Activated CD8-positive, alpha-beta T cell treated with anti-CD3 and anti-CD28 coated beads, Interleukin-2, amount 10 ng/mL, durations not matched to agents 7 days and 5 days (primary cell): ENCODE measurements at regions not wholly inside any gene's neighbourhood (a gene's known extent, or its start where the extent isn't known, plus 50 kb on each side); places are given as distances from the start of the nearest gene placed in this dataset.

ENCODE experiments used
- ATAC-seq: fragments of 150-1000 bp; cut with Tn5 transposase; one replicate; pipeline ENCODE4 v1.10.0; 2021; ENCODE audit warnings: moderate library complexity
- CTCF ChIA-PET: fragments of 350-600 bp; sonication (Branson Sonifier 250); formaldehyde crosslinking; loops from one replicate; lab custom pipeline; 2021; ENCODE audit warnings: antibody characterized with exemption; lab: Charles Lee
- POLR2A ChIA-PET: fragments of 350-600 bp; sonication (Branson Sonifier 250); formaldehyde crosslinking; loops from one replicate; lab custom pipeline; 2021; ENCODE audit warnings: antibody characterized with exemption; lab: Charles Lee
- DNase-seq: peaks from one replicate; pipeline ENCODE4 v3.0.0-alpha.2; 2020
- H3K27ac Mint-ChIP-seq: one replicate; pipeline ENCODE4 v1.8.0; 2021; ENCODE audit warnings: mild to moderate bottlenecking, mixed read lengths
- H3K27me3 Mint-ChIP-seq: one replicate; pipeline ENCODE4 v1.8.0; 2021; ENCODE audit warnings: low read depth, mixed read lengths
- H3K36me3 Mint-ChIP-seq: one replicate; pipeline ENCODE4 v1.8.0; 2021; ENCODE audit warnings: low read depth, mixed read lengths
- H3K4me1 Mint-ChIP-seq: one replicate; pipeline ENCODE4 v1.8.0; 2021; ENCODE audit warnings: low read depth, mixed read lengths
- H3K4me3 Mint-ChIP-seq: one replicate; pipeline ENCODE4 v1.8.0; 2021; ENCODE audit warnings: mild to moderate bottlenecking, mixed read lengths
- H3K9me3 Mint-ChIP-seq: one replicate; pipeline ENCODE4 v1.8.0; 2022; ENCODE audit warnings: mixed read lengths; ENCODE audit not compliant: insufficient read depth

DNA sequence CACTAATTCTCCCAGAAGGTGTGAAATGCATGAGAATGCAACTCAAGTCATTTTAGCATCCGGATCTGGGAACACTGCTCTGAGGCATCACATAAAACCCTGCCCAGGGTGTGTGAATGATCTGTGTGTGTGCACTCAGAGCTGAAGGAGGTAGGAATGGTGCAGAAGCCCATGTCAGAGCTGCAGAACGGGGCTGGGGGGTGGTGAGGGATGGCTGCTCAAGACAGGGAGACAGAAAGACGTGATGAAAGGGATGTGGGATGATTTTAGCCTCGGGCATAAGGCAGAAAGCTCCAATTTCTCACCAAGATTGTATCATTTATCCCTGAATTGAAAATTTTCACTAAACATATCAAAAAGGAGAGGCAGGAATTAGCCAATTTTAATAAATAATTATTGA, 369.1 kb downstream of the EIPR1 start:
- no peaks in the 10 kb centered on the region for H3K36me3 Mint-ChIP-seq
- no peaks in the 10 kb centered on the region for H3K9me3 Mint-ChIP-seq
- CTCF ChIA-PET, result no interaction called here
- no peaks in the 10 kb centered on the region for H3K27me3 Mint-ChIP-seq
- POLR2A ChIA-PET, result no interaction called here
- no peak for DNase-seq
- H3K4me1 Mint-ChIP-seq, result no peaks in the 10 kb centered on the region
- no peak for ATAC-seq
- no peak overlapping the region for H3K27ac Mint-ChIP-seq
- H3K4me3 Mint-ChIP-seq, result no peak overlapping the region

DNA sequence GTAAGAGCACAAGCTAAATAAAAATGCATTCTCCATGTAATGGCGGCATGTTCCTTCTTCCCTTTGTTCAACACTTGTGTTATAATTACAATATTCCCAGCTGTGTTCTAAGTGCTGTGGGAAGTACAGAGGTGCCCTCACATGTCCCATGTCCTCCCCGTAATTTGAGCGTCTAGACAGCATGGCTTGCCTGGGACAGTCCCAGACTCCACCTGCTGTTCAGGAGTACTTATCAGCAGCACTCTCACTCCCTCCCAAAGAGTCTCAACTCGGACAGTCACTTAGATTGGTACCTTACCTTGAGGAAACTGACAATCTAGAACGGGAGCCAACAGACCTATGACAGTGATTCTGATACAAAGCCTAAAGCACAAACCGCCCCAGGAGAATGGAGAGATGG, 370.5 kb downstream of the EIPR1 start:
- Mint-ChIP-seq H3K9me3 (no peaks in the 10 kb centered on the region), H3K36me3 (no peaks in the 10 kb centered on the region), H3K27ac (no peak overlapping the region), H3K4me3 (no peak overlapping the region), H3K4me1 (no peaks in the 10 kb centered on the region), H3K27me3 (no peaks in the 10 kb centered on the region)
- POLR2A ChIA-PET, result no interaction called here
- no peak for DNase-seq
- no peak for ATAC-seq
- CTCF ChIA-PET, result no interaction called here

DNA sequence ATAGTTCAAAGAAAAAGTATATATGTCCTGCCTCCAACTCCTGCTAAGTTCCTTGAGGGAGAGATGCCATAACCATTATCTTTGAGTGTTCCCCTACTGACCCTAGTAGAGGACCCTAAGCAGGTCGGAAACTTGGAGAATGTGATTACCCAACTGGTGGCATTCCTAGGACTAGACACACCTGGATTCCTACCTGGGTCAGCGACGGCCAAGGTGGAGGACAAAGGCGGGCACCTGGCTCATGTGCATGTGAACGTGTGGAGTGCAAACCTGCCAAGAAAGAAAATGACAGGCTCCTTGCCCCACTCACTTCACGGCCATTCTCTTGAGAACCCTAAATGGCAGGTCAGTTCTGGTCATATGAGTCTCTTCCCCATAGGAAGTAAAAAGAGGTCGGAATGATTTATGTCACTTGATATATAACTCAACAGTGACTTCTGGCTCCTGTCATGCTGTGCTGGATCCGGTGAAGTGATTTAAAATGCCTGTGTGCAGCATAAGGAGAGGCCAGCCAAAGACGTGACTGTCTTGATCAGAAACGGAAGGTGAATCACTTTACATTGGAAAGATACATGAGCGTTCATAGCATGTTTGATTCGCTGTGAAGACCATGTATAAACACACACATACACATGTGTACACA, 371.6 kb downstream of the EIPR1 start:
- Mint-ChIP-seq H3K27ac (no peak overlapping the region), H3K36me3 (no peaks in the 10 kb centered on the region), H3K4me3 (no peak overlapping the region), H3K4me1 (no peaks in the 10 kb centered on the region), H3K9me3 (no peaks in the 10 kb centered on the region), H3K27me3 (no peaks in the 10 kb centered on the region)
- DNase-seq (no peak), ATAC-seq (no peak)
- ChIA-PET CTCF (no interaction called here), POLR2A (no interaction called here)

DNA sequence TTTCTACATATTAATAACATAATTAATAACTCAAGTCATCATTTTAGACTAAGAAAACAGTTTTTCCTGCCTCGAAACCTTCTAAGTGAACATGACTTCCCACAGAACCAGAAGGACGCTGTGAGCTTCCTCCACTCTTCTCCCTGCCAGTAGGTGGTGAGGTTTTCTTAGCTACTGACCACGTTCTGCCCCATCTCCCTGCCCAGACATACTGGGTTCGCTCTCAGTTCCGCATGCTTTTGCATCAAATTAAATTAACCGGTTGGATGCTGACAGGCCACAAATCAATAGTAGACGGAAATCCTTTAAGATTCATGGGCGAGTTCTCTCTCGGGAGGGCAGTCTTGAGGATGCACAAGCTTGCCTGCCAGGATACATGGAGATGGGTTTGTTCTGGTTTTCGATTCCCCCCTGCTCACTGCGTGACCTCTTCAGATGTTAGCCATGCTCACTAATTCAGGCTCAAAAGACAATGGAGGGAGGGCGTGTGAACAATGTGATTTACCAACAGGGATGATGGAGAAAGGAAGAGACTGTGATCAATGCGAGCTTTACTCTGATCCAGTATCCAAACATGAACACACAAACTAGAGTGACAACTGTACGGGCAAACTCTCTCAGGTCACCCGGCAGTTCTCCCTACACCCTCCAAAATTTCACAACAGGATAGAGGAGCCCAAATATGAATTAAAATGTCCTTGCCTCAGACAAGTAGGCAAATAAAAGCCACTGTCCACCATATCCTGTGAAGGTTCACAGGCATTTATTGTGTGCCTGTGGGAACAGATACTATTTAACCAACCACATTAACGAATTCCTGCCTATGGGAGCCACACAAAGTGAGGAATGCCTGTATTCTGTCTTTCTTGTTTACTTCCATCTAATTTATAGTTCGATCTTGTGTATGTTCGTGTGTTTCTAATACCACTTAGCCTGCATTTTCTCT, 375.7 kb downstream of the EIPR1 start:
- Mint-ChIP-seq H3K4me3 (no peak overlapping the region), H3K27ac (no peak overlapping the region), H3K9me3 (no peaks in the 10 kb centered on the region), H3K4me1 (no peaks in the 10 kb centered on the region), H3K36me3 (no peaks in the 10 kb centered on the region), H3K27me3 (no peaks in the 10 kb centered on the region)
- ATAC-seq (no peak), DNase-seq (no peak)
- ChIA-PET CTCF (no interaction called here), POLR2A (no interaction called here)

DNA sequence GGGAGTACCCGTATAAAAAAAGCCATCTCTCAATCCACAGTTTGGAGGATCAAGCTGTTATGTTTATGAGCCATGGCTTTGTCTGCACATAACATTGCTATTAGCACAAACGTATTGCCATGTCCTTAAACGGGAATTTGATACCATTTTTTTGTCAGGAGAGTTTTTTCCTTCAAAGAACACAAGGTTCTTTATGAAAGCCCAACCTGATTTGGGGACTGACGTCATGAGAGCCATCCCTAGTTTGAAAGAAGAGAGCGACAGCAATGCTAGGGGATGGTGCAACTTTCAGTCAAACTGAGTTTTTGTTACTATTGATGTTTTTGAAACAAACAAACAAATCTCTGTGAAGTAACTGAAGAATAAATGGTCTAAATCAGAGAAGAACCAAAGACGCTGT, 376.6 kb downstream of the EIPR1 start:
- Mint-ChIP-seq H3K4me1 (no peaks in the 10 kb centered on the region), H3K27me3 (no peaks in the 10 kb centered on the region), H3K9me3 (no peaks in the 10 kb centered on the region), H3K36me3 (no peaks in the 10 kb centered on the region), H3K4me3 (no peak overlapping the region), H3K27ac (no peak overlapping the region)
- POLR2A ChIA-PET, result no interaction called here
- no peak for DNase-seq
- CTCF ChIA-PET, result no interaction called here
- no peak for ATAC-seq

DNA sequence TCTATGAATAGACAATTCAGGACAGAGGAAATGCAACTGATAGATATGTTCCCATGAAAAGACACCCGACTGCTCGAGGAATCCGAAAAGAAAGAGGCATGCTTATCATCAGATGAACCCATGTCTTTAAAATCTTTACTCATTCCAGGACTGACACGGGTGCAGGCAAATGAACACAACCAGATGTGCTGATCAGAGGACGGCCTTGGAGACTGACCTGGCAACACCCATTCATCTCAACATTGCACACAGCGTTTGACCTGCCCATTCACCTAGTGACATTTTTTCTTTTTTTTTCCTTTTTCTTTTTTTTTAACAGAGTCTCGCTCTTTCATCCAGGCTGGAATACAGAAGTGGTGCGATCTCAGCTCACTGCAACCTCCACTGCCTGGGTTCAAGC, 377.5 kb downstream of the EIPR1 start:
- peaks cover 2% of the 10 kb centered on the region for H3K27me3 Mint-ChIP-seq
- ATAC-seq (no peak), DNase-seq (no peak)
- H3K27ac Mint-ChIP-seq, result no peak overlapping the region
- no peaks in the 10 kb centered on the region for H3K36me3 Mint-ChIP-seq
- CTCF ChIA-PET, result no interaction called here
- H3K4me1 Mint-ChIP-seq, result no peaks in the 10 kb centered on the region
- POLR2A ChIA-PET, result no interaction called here
- no peak overlapping the region for H3K4me3 Mint-ChIP-seq
- H3K9me3 Mint-ChIP-seq, result no peaks in the 10 kb centered on the region

DNA sequence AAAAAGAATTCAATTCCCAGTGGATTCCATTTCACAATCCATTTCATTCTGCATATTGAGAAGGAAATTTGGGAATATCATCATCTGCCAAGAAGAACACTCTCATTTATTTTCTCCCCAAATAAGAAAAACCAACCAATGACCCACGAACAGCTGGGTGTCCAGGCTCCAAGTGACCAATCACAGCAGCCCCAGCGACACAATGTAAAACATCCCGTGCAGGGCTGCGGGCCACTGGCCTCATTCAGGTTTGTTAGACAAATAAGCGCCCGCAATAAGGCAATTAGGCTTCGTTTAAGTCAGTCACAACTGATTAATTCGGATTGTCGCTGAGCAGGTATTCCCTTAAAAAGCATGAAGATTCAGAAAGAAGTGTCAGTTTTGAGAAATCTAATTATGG, 378.6 kb downstream of the EIPR1 start:
- H3K27me3 Mint-ChIP-seq, result peaks cover 2% of the 10 kb centered on the region
- ChIA-PET CTCF (no interaction called here), POLR2A (interaction anchor here (0.7 kb wide), 1 partner anchor 63 kb away, joined by 3 read pairs; no protein-coding TSS in a partner anchor)
- H3K27ac Mint-ChIP-seq, result no peak overlapping the region
- no peak overlapping the region for H3K4me3 Mint-ChIP-seq
- no peaks in the 10 kb centered on the region for H3K36me3 Mint-ChIP-seq
- no peaks in the 10 kb centered on the region for H3K9me3 Mint-ChIP-seq
- no peak for DNase-seq
- no peak for ATAC-seq
- no peaks in the 10 kb centered on the region for H3K4me1 Mint-ChIP-seq

DNA sequence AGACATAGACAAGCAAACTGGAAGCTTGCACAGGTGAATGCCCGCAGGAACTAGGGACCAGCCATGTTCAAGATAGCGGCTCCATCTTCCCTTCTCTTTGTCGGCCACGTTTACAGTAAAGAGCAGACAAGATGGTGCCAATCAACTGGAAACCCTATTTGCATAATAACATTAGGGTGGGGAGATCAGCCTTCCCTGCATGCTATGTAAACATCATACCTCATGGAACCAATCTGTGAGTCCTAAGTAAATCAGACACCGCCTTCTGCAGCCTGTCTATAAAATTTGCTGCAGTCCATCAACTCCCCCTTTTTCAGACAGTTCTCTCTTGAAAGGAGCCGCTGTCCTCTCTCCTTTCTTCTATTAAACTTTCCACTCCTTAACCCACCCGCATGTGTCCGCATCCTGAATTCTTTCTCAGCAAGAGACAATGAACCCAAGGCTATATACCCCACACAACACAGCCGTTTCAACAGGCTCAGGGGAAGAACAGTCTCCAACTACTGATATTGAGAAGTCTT, 384.4 kb downstream of the EIPR1 start:
- H3K27ac Mint-ChIP-seq, result no peak overlapping the region
- H3K4me1 Mint-ChIP-seq, result no peaks in the 10 kb centered on the region
- H3K36me3 Mint-ChIP-seq, result no peaks in the 10 kb centered on the region
- ATAC-seq (no peak), DNase-seq (no peak)
- H3K4me3 Mint-ChIP-seq, result no peak overlapping the region
- CTCF ChIA-PET, result no interaction called here
- POLR2A ChIA-PET, result no interaction called here
- H3K9me3 Mint-ChIP-seq, result no peaks in the 10 kb centered on the region
- peaks cover 2% of the 10 kb centered on the region for H3K27me3 Mint-ChIP-seq

DNA sequence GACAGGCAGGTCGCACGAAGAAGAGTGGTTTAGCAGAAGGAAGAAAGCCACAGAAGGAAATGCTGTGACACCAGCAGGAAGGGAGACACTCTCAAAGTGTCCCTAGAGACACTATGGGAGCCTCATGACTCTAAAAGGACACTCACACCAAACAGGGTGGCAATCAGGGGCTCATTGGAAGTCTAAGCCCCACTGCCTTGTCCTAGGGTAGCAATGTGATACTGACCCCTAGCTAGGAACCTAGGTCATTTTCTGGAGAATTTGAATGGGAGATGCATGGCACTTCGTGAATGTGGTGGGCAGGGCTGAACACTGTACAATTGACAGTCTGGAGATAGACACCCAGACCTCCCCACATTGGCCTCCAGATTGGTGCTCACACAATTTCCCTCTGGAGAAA, 385.0 kb downstream of the EIPR1 start:
- Mint-ChIP-seq H3K36me3 (no peaks in the 10 kb centered on the region), H3K27ac (no peak overlapping the region), H3K4me3 (no peak overlapping the region), H3K4me1 (no peaks in the 10 kb centered on the region), H3K9me3 (no peaks in the 10 kb centered on the region), H3K27me3 (peaks cover 2% of the 10 kb centered on the region)
- ChIA-PET POLR2A (no interaction called here), CTCF (no interaction called here)
- DNase-seq, result no peak
- no peak for ATAC-seq

DNA sequence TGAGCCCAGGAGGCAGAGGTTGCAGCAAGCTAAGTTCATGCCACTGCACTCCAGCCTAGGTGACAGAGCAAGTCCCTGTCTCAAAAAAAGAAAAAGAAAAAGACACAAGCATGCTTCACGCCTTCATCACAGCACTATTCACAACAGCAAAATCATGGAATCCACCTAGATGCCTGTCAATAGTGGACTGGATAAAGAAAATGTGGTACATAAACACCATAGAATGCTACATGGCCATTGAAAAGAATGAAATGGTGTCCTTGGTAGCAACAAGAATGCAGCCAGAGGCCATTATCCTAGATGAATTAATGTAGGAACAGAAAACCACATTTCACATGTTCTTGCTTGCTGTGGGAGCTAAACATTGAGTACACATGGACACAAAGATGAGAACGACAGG, 392.6 kb downstream of the EIPR1 start:
- Mint-ChIP-seq H3K36me3 (no peaks in the 10 kb centered on the region), H3K27ac (no peak overlapping the region), H3K9me3 (no peaks in the 10 kb centered on the region), H3K27me3 (peaks cover 2% of the 10 kb centered on the region), H3K4me3 (no peak overlapping the region), H3K4me1 (no peaks in the 10 kb centered on the region)
- DNase-seq (no peak), ATAC-seq (no peak)
- ChIA-PET POLR2A (no interaction called here), CTCF (no interaction called here)

DNA sequence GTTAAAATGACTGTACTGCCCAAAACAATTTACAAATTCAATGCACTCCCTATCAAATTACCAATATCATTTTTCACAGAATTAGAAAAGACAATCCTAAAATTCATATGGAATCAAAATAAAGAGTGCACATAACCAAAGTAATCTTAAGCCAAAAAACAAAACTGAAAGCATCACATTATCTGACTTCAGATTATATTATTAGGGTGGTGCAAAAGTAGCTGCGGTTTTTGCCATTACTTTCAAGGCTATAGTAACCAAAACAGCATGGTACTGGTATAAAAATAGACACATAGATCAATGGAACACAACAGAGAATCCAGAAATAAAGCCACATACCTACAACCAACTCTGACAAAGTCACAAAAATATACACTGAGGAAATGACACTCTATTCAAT, 396.6 kb downstream of the EIPR1 start:
- H3K36me3 Mint-ChIP-seq, result no peaks in the 10 kb centered on the region
- H3K4me3 Mint-ChIP-seq, result no peak overlapping the region
- POLR2A ChIA-PET, result interaction anchor here (0.8 kb wide), 1 partner anchor 1905 kb away, joined by 3 read pairs; no protein-coding TSS in a partner anchor
- no peaks in the 10 kb centered on the region for H3K4me1 Mint-ChIP-seq
- peaks cover 2% of the 10 kb centered on the region for H3K27me3 Mint-ChIP-seq
- CTCF ChIA-PET, result no interaction called here
- ATAC-seq (no peak), DNase-seq (no peak)
- no peak overlapping the region for H3K27ac Mint-ChIP-seq
- H3K9me3 Mint-ChIP-seq, result no peaks in the 10 kb centered on the region

DNA sequence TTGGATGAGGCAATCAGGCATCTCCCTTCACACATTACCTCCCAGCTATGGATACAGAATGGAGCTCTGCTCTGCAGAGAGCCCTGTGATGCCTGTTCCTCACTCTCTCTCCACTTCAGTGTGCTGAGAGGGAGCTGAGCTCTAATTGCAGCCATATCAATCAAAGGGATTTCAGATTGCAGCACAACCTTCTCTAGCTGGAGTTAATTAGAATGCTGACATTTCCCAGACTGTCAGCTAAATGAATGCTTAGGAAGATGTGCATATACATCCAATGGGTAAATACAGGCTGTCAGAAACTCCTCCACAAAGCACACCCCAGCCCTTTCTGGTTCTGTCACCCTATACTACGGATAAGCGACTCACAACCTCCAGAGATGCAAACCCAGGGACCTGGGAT, 402.6 kb downstream of the EIPR1 start:
- H3K27me3 Mint-ChIP-seq, result no peaks in the 10 kb centered on the region
- POLR2A ChIA-PET, result no interaction called here
- H3K27ac Mint-ChIP-seq, result no peak overlapping the region
- no peaks in the 10 kb centered on the region for H3K36me3 Mint-ChIP-seq
- no peak overlapping the region for H3K4me3 Mint-ChIP-seq
- ATAC-seq (no peak), DNase-seq (no peak)
- H3K4me1 Mint-ChIP-seq, result no peaks in the 10 kb centered on the region
- CTCF ChIA-PET, result no interaction called here
- no peaks in the 10 kb centered on the region for H3K9me3 Mint-ChIP-seq
